Left cardiac atrium (tissue), 4 donors: ENCODE measurements at regions not wholly inside any gene's neighbourhood (a gene's known extent, or its start where the extent isn't known, plus 50 kb on each side); places are given as distances from the start of the nearest gene placed in this dataset.
"Not testable (repeated sequence)": the region's sequence is repeated elsewhere in the genome, so short reads cannot be mapped to it uniquely, and the experiment has no call there.

Source experiments
- ATAC-seq, 2 donors: fragments of 200-7000 bp; cut with Tn5 transposase; one replicate each; pipeline ENCODE4 v1.9.1; 2020; ENCODE audit warnings: mild to moderate bottlenecking in 2 of 2, moderate library complexity in 2 of 2
- DNase-seq: peaks from one replicate; pipeline ENCODE4 v3.0.0-alpha.2; 2020
- intact Hi-C, 2 donors: fragments of 100-400 bp; cut with DNase I; formaldehyde crosslinking; loops; one replicate each; pipeline versions ENCODE4 v1.14.1 to v1.15.1; 2022 to 2023
- donor health status: DM: no; HTN: yes; CAD: no.
- donor health status: DM: no; HTN: yes; CAD: no; lungs with severe emphysema.
- donor health status: DM: yes; HTN: yes; CAD: no.
- donor health status: Dilated cardiomyopathy.

GRCh38 chr1:230591678-230592077 is 50.6 kb upstream of the COG2 start:
- DNase-seq (no peak), ATAC-seq (no peak)
- intact Hi-C loops = no loop called here

GRCh38 chr1:230589951-230590350 is 52.3 kb upstream of the COG2 start:
- ATAC-seq (no peak), DNase-seq (no peak)
- intact Hi-C loops = no loop called here

GRCh38 chr1:230588323-230588746 is 53.9 kb upstream of the COG2 start:
- ATAC-seq (no peak), DNase-seq (no peak)
- intact Hi-C loops = no loop called here

GRCh38 chr1:230587061-230587460 is 55.2 kb upstream of the COG2 start:
- DNase-seq (no peak), ATAC-seq (no peak)
- intact Hi-C loops = no loop called here

- no peak for DNase-seq
- intact Hi-C loops = no loop called here
- ATAC-seq = no peak
These were observed 57.6 kb upstream of the COG2 start for GRCh38 chr1:230584660-230585059.

GRCh38 chr1:230581446-230582079 is 60.7 kb upstream of the COG2 start:
- no peak for ATAC-seq
- intact Hi-C loops = no loop called here
- DNase-seq = no peak

GRCh38 chr1:230578616-230579015 is 63.7 kb upstream of the COG2 start:
- intact Hi-C loops = no loop called here
- DNase-seq = no peak
- no peak for ATAC-seq

GRCh38 chr1:230577537-230577936 is 64.7 kb upstream of the COG2 start:
- intact Hi-C loops = no loop called here
- DNase-seq (no peak), ATAC-seq (no peak)

GRCh38 chr1:230575886-230576500 is 66.3 kb upstream of the COG2 start:
- no peak for DNase-seq
- no peak for ATAC-seq
- intact Hi-C loops = no loop called here

- ATAC-seq = no peak
- intact Hi-C loops = no loop called here
These were observed 67.8 kb upstream of the COG2 start for GRCh38 chr1:230574502-230574901.

GRCh38 chr1:230573658-230574057 is 68.6 kb upstream of the COG2 start:
- intact Hi-C loops = no loop called here
- DNase-seq (no peak), ATAC-seq (no peak)

More at GRCh38 chr1:230574502-230574901, 67.8 kb upstream of the COG2 start:
- DNase-seq = no peak

GRCh38 chr1:230572121-230573105 is 69.9 kb upstream of the COG2 start:
- DNase-seq = no peak
- ATAC-seq = no peak
- intact Hi-C loops = no loop called here

GRCh38 chr1:230570724-230571360 is 71.4 kb upstream of the COG2 start:
- DNase-seq (no peak), ATAC-seq (no peak)
- intact Hi-C loops = no loop called here

- DNase-seq (no peak), ATAC-seq (no peak)
- intact Hi-C loops = no loop called here
These were observed 73.1 kb upstream of the COG2 start for GRCh38 chr1:230569201-230569600.

GRCh38 chr1:230568676-230569075 is 73.6 kb upstream of the COG2 start:
- intact Hi-C loops = no loop called here
- no peak for DNase-seq
- no peak for ATAC-seq

GRCh38 chr1:230568008-230568407 is 74.3 kb upstream of the COG2 start:
- peak in 1 of 2 donors; percentile 25 for ATAC-seq

GRCh38 chr1:230567221-230567575 is 75.1 kb upstream of the COG2 start:
- ATAC-seq (no peak), DNase-seq (no peak)
- intact Hi-C loops = no loop called here

More at GRCh38 chr1:230568008-230568407, 74.3 kb upstream of the COG2 start:
- DNase-seq = no peak
- intact Hi-C loops = no loop called here

- ATAC-seq, intact Hi-C loops, DNase-seq: not testable (repeated sequence)
These were observed 75.6 kb upstream of the COG2 start for GRCh38 chr1:230566532-230567220.

- DNase-seq (no peak), ATAC-seq (no peak)
- intact Hi-C loops = no loop called here
These were observed 77.1 kb upstream of the COG2 start for GRCh38 chr1:230565141-230565540.
